Natural killer cell (primary cell): ENCODE measurements at regions not wholly inside any gene's neighbourhood (a gene's known extent, or its start where the extent isn't known, plus 50 kb on each side); places are given as distances from the start of the nearest gene placed in this dataset.

Source experiments
- ATAC-seq, 3 donors: fragments of 150-1000 bp in 2 of 3; fragments of 200-7000 bp in 1 of 3; cut with Tn5 transposase; 1 replicate in 1 of 3; 2 replicates in 2 of 3; pipeline ENCODE4 v1.10.0; 2021; ENCODE audit warnings: mild to moderate bottlenecking in 2 of 3, moderate library complexity in 2 of 3
- DNase-seq, 2 donors: peaks; one replicate each; pipeline versions ENCODE4 v3.0.0 to v3.0.0-alpha.2; 2013 to 2021; ENCODE audit warnings: mixed read lengths in 1 of 2
- H3K27ac ChIP-seq: one replicate; pipeline ENCODE4 v1.5.1; 2013; ENCODE audit warnings: mild to moderate bottlenecking, low read length
- H3K27me3 ChIP-seq: one replicate; pipeline ENCODE4 v1.6.1; 2013; ENCODE audit warnings: low read length; ENCODE audit not compliant: control insufficient read depth, insufficient read depth
- H3K36me3 ChIP-seq: one replicate; pipeline ENCODE4 v1.6.1; 2013; ENCODE audit warnings: low read length; ENCODE audit not compliant: control insufficient read depth, insufficient read depth
- H3K4me1 ChIP-seq: one replicate; pipeline ENCODE4 v1.6.1; 2013; ENCODE audit warnings: low read length; ENCODE audit not compliant: control insufficient read depth, insufficient read depth
- H3K4me3 ChIP-seq: one replicate; pipeline ENCODE4 v1.5.1; 2013; ENCODE audit warnings: low read length
- H3K9me3 ChIP-seq: one replicate; pipeline ENCODE4 v1.6.1; 2013; ENCODE audit warnings: low read length; ENCODE audit not compliant: control insufficient read depth, insufficient read depth
- H3K27ac Mint-ChIP-seq, 2 donors: one replicate each; pipeline ENCODE4 v1.8.0; 2022; ENCODE audit warnings: mild to moderate bottlenecking in 2 of 2, mixed read lengths in 2 of 2, moderate library complexity in 1 of 2
- H3K27me3 Mint-ChIP-seq, 2 donors: one replicate each; pipeline ENCODE4 v1.8.0; 2022; ENCODE audit warnings: low read depth in 2 of 2, mixed read lengths in 2 of 2
- H3K36me3 Mint-ChIP-seq: one replicate; pipeline ENCODE4 v1.8.0; 2022; ENCODE audit warnings: mixed read lengths
- H3K4me1 Mint-ChIP-seq, 2 donors: one replicate each; pipeline ENCODE4 v1.8.0; 2022; ENCODE audit warnings: mixed read lengths in 2 of 2
- H3K4me3 Mint-ChIP-seq: one replicate; pipeline ENCODE4 v1.8.0; 2022; ENCODE audit warnings: mild to moderate bottlenecking, moderate library complexity, mixed read lengths
- H3K9me3 Mint-ChIP-seq, 2 donors: one replicate each; pipeline ENCODE4 v1.8.0; 2022; ENCODE audit warnings: mixed read lengths in 2 of 2
- WGBS: methylation state at CpG from one replicate; pipeline ENCODE4 v1.1.7; 2013; ENCODE audit warnings: missing lambda C conversion rate; ENCODE audit not compliant: insufficient coverage; 5-methylcytosine and 5-hydroxymethylcytosine counted together
- intact Hi-C: fragments of 100-400 bp; cut with micrococcal nuclease; formaldehyde crosslinking; loops from one replicate; pipeline ENCODE4 v1.14.2; 2022
- TF ChIP-seq, protein P1 (sequence below): fragments of 200-600 bp; IDR thresholded peaks from one replicate; pipeline ENCODE4 v1.8.0; 2022; ENCODE audit warnings: antibody characterized with exemption

DNA sequence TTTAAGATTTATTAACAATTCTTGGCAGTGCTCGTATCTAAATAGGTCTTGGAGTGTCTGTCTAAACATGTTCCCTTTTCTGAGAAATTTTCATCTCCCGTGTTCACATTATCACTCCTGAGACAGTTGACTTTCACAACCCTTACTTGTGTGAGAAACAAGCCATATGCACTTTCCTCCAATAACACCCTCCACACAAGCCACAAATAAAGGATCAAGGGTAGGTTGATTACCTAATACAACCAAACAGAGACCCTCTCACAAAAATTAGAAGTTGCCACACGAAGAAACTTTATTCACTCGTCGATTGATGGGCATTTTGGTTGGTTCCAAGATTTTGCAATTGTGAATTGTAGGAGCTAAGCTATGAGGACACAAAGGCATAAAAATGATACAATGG, 763.9 kb downstream of the TRAM1L1 start:
- Mint-ChIP-seq H3K4me3 (no peak overlapping the region), H3K4me1 (no peaks in the 10 kb centered on the region), H3K9me3 (peaks cover 3 to 10% of the 10 kb centered on the region in 2 donors), H3K27ac (no peak overlapping the region), H3K27me3 (no peaks in the 10 kb centered on the region), H3K36me3 (no peaks in the 10 kb centered on the region)
- Histone ChIP-seq H3K27me3 (no peaks in the 10 kb centered on the region), H3K27ac (no peak overlapping the region), H3K4me3 (no peak overlapping the region), H3K36me3 (no peaks in the 10 kb centered on the region), H3K9me3 (no peaks in the 10 kb centered on the region), H3K4me1 (no peaks in the 10 kb centered on the region)
- TF ChIP-seq, protein P1, sequence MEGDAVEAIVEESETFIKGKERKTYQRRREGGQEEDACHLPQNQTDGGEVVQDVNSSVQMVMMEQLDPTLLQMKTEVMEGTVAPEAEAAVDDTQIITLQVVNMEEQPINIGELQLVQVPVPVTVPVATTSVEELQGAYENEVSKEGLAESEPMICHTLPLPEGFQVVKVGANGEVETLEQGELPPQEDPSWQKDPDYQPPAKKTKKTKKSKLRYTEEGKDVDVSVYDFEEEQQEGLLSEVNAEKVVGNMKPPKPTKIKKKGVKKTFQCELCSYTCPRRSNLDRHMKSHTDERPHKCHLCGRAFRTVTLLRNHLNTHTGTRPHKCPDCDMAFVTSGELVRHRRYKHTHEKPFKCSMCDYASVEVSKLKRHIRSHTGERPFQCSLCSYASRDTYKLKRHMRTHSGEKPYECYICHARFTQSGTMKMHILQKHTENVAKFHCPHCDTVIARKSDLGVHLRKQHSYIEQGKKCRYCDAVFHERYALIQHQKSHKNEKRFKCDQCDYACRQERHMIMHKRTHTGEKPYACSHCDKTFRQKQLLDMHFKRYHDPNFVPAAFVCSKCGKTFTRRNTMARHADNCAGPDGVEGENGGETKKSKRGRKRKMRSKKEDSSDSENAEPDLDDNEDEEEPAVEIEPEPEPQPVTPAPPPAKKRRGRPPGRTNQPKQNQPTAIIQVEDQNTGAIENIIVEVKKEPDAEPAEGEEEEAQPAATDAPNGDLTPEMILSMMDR, result no peak
- no peak for DNase-seq
- intact Hi-C loops, result no loop called here
- WGBS, result 89% methylated on average over 5 of the region's 5 CpGs
- no peak for ATAC-seq

DNA sequence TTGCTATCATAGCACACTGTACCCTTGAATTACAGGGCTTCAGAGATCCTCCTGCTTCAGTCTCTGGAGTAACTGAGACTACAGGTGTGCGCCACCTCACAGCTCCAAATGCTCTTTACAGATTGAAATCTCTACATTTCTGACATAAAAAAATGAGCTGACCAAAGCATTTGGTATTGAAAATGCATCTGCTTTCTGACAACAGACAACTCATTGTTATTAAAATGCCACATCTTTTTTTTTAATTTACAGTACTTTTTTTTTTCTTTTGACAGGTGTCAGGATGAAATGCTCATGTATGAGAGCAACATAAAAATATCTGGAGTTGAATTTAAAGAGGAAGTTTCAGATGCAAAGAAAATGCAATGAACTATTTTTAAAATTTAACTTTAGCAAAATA, 764.5 kb downstream of the TRAM1L1 start:
- TF ChIP-seq, protein P1, result no peak
- no peak for DNase-seq
- Histone ChIP-seq H3K27me3 (no peaks in the 10 kb centered on the region), H3K27ac (no peak overlapping the region), H3K36me3 (no peaks in the 10 kb centered on the region), H3K4me1 (no peaks in the 10 kb centered on the region), H3K9me3 (no peaks in the 10 kb centered on the region), H3K4me3 (no peak overlapping the region)
- 94% methylated on average over 1 of the region's 1 CpG for WGBS
- Mint-ChIP-seq H3K27me3 (no peaks in the 10 kb centered on the region), H3K36me3 (no peaks in the 10 kb centered on the region), H3K4me1 (no peaks in the 10 kb centered on the region), H3K27ac (no peak overlapping the region), H3K4me3 (no peak overlapping the region), H3K9me3 (peaks cover 6 to 10% of the 10 kb centered on the region in 2 donors)
- ATAC-seq, result no peak
- intact Hi-C loops, result no loop called here

DNA sequence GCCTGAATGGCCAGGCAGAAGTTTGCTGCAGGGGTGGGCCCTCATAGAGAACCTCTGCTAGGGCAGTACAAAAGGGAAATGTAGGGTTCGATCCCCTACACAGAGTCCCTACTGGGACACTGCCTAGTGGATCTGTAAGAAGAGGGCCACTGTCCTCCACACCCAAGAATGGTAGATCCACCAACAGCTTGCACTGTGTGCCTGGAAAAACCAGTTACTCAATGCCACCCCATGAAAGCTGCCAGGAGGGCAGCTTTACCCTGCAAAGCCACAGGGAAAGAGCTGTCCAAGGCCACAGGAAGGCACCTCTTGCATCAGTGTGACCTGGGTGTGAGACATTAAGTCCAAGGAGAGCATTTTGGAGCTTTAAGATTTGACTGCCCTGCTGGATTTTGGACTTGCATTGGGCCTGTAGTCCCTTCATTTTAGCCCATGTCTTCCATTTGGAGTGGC, 781.6 kb downstream of the TRAM1L1 start:
- no peaks in the 10 kb centered on the region for H3K36me3 Mint-ChIP-seq
- ATAC-seq, result no peak
- H3K4me3 Mint-ChIP-seq, result no peak overlapping the region
- no peaks in the 10 kb centered on the region for H3K4me1 Mint-ChIP-seq
- DNase-seq, result no peak
- H3K27me3 Mint-ChIP-seq, result no peaks in the 10 kb centered on the region
- Histone ChIP-seq H3K4me1 (no peaks in the 10 kb centered on the region), H3K27ac (no peak overlapping the region), H3K9me3 (peaks cover 7% of the 10 kb centered on the region), H3K4me3 (no peak overlapping the region), H3K27me3 (no peaks in the 10 kb centered on the region), H3K36me3 (no peaks in the 10 kb centered on the region)
- H3K9me3 Mint-ChIP-seq, result peaks cover 4 to 16% of the 10 kb centered on the region in 2 donors
- WGBS, result 100% methylated on average over 1 of the region's 1 CpG
- TF ChIP-seq, protein P1, result no peak
- H3K27ac Mint-ChIP-seq, result no peak overlapping the region
- intact Hi-C loops, result no loop called here

DNA sequence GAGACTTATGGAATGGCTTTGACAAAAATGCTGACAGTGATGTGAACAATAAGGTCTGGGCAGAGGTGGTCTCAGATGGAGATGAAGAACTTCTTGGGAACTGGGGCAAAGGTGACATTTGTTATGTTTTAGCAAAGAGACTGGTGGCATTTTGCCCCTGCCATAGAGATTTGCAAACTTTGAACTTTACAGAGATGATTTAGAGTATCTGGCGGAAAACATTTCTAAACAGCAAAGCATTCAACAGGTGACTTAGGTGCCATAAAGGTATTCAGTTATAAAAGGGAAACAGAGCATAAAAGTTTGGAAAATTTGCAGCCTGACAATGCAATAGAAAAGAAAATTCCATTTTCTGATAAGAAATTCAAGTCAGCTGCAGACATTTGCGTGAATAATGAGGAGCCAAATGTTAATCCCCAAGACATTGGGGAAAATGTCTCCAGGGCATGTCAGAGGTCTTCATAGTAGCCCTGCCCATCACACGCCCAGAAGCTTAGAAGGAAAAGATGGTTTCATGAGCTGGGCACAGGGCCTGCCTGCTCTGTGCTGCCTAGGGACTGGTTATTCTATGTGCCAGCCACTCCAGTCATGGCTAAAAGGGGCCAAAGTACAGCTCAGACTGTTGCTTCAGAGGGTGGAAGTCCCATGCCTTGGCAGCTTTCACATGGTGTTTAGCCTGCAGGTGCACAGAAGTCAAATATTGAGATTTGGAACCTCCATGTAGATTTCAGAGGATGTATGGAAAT, 782.2 kb downstream of the TRAM1L1 start:
- Histone ChIP-seq H3K36me3 (no peaks in the 10 kb centered on the region), H3K4me1 (no peaks in the 10 kb centered on the region), H3K9me3 (peaks cover 7% of the 10 kb centered on the region), H3K27ac (no peak overlapping the region), H3K4me3 (no peak overlapping the region), H3K27me3 (no peaks in the 10 kb centered on the region)
- H3K4me3 Mint-ChIP-seq, result no peak overlapping the region
- no peak for ATAC-seq
- H3K27ac Mint-ChIP-seq, result no peak overlapping the region
- WGBS, result 88% methylated on average over 3 of the region's 3 CpGs
- H3K27me3 Mint-ChIP-seq, result no peaks in the 10 kb centered on the region
- intact Hi-C loops, result no loop called here
- DNase-seq, result no peak
- TF ChIP-seq, protein P1, result no peak
- no peaks in the 10 kb centered on the region for H3K36me3 Mint-ChIP-seq
- peaks cover 4 to 16% of the 10 kb centered on the region in 2 donors for H3K9me3 Mint-ChIP-seq
- no peaks in the 10 kb centered on the region for H3K4me1 Mint-ChIP-seq
